Breast epithelium (tissue), 3 donors: ENCODE measurements at regions not wholly inside any gene's neighbourhood (a gene's known extent, or its start where the extent isn't known, plus 50 kb on each side); places are given as distances from the start of the nearest gene placed in this dataset.

Experiments
- CTCF ChIP-seq, 3 donors: fragments of 450-650 bp; IDR thresholded peaks; one replicate each; pipeline ENCODE4 v1.5.1; 2016 to 2017; ENCODE audit warnings: antibody characterized with exemption in 3 of 3, mild to moderate bottlenecking in 3 of 3, moderate library complexity in 3 of 3
- POLR2A ChIP-seq: fragments of 450-650 bp; IDR thresholded peaks from one replicate; pipeline ENCODE4 v1.6.1; 2016; ENCODE audit warnings: antibody characterized with exemption, mild to moderate bottlenecking, moderate library complexity

DNA sequence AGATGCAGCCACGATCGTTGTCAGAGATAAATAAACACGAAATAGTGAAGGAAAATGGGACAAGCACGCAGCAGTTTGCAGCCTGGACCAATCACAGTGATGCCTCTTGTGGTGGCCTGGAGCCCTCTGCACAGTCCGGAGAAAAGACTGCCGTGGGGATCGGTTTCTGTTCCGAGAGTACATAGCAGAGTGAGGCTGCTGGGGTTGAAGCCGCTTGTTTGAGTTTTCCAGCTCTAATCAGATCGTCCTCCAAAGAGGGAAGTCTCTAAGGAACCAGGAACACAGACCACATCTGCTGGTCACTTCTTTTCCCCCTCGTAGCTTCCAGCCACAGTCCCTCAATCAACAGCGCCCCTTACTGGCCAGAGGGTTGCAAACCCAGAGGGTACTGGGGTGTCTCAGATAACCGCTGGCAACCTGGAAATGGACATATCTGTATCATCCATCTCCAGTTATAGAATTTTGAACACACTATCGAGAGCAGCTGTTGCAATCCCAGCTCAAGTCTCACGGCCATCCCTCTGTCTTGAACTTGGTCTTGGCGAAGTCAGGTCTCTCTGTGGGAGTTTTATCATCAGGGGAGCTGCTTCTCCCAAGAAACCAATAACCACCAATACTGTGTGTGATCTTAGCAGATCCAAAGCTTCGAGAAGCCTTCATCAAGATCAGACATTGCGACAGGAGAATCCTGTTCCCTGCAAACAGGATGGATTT is 57.4 kb downstream of the OLIG1 start:
- no peak for TF ChIP-seq POLR2A
- TF ChIP-seq CTCF (IDR thresholded peaks at IDR 0.05): peak in 2 of 3 donors; percentile 42 to 55
